ENCODE measurements at regions not wholly inside any gene's neighbourhood (a gene's known extent, or its start where the extent isn't known, plus 50 kb on each side); places are given as distances from the start of the nearest gene placed in this dataset.

DNA sequence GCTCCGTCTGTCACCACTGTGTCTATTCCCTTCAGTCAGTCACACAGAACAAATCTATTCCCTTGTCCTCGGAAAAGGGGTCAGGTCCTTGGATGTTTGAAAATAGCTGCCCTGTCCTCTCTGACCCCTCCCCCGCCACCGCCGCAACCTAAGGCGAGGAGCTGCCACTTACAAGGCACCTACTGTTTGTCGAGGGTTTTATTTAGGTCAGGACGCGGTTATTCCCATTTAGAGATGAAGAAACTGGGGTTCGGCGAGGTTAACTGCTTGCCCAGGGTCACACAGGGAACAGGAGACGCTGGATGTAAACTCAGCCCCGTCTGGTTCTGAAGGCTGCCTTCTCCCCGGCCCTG is 1468.1 kb downstream of the BRD1 start:
- no peak for TF ChIP-seq TOX (CRISPR knock-in tag; IDR thresholded peaks at IDR 0.05; ENCODE audit: borderline replicate concordance)
- no peak for TF ChIP-seq RARB (CRISPR knock-in tag; IDR thresholded peaks at IDR 0.05)
- no peak for TF ChIP-seq GLIS3 (CRISPR knock-in tag; IDR thresholded peaks at IDR 0.05)
- TF ChIP-seq ZFP30 (CRISPR knock-in tag; IDR thresholded peaks at IDR 0.05) = no peak
- no peak for TF ChIP-seq ZC3H10 (CRISPR knock-in tag; IDR thresholded peaks at IDR 0.05)
- no peak for TF ChIP-seq PATZ1 (CRISPR knock-in tag; IDR thresholded peaks at IDR 0.05; ENCODE audit: borderline replicate concordance)
- TF ChIP-seq, protein P1, sequence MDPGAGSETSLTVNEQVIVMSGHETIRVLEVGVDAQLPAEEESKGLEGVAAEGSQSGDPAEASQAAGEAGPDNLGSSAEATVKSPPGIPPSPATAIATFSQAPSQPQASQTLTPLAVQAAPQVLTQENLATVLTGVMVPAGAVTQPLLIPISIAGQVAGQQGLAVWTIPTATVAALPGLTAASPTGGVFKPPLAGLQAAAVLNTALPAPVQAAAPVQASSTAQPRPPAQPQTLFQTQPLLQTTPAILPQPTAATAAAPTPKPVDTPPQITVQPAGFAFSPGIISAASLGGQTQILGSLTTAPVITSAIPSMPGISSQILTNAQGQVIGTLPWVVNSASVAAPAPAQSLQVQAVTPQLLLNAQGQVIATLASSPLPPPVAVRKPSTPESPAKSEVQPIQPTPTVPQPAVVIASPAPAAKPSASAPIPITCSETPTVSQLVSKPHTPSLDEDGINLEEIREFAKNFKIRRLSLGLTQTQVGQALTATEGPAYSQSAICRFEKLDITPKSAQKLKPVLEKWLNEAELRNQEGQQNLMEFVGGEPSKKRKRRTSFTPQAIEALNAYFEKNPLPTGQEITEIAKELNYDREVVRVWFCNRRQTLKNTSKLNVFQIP (CRISPR knock-in tag; IDR thresholded peaks at IDR 0.05; ENCODE audit: borderline replicate concordance, low read depth) = no peak

Measured in SK-N-SH treated with all-trans-retinoic acid at 6 μM for 48 hours (cell line).